Mesenchymal stem cell (in vitro differentiated cells and primary cell): ENCODE measurements at regions not wholly inside any gene's neighbourhood (a gene's known extent, or its start where the extent isn't known, plus 50 kb on each side); places are given as distances from the start of the nearest gene placed in this dataset.
A peak's percentile ranks its signal among the peaks of the same experiment; 100 is the strongest.

Experiments
- DNase-seq: peaks from one replicate; pipeline ENCODE4 v3.0.0-alpha.2; 2013
- H2AFZ ChIP-seq: one replicate; pipeline ENCODE4 v1.6.1; 2013; ENCODE audit warnings: low read depth, mild to moderate bottlenecking, control low read depth, inconsistent platforms, low read length, moderate library complexity
- H2AK5ac ChIP-seq: 2 replicates; pipeline ENCODE4 v1.6.1; 2013; ENCODE audit warnings: low read length, moderate library complexity, mild to moderate bottlenecking, inconsistent platforms; ENCODE audit not compliant: severe bottlenecking
- H2BK120ac ChIP-seq: one replicate; pipeline ENCODE4 v1.6.1; 2013; ENCODE audit warnings: low read depth, mild to moderate bottlenecking, inconsistent platforms, low read length, moderate library complexity
- H2BK12ac ChIP-seq, 2 experiments: one replicate each; pipeline ENCODE4 v1.6.1; 2013; ENCODE audit warnings: inconsistent platforms in 2 of 2, low read length in 2 of 2, mild to moderate bottlenecking in 2 of 2, moderate library complexity in 2 of 2, control low read depth in 1 of 2
- H2BK15ac ChIP-seq: one replicate; pipeline ENCODE4 v1.6.1; 2013; ENCODE audit warnings: mild to moderate bottlenecking, low read depth, inconsistent platforms; ENCODE audit not compliant: poor library complexity, severe bottlenecking
- H2BK5ac ChIP-seq: 2 replicates; pipeline ENCODE4 v1.6.1; 2013; ENCODE audit warnings: low read depth, mild to moderate bottlenecking, low read length, control low read depth, inconsistent platforms; ENCODE audit not compliant: poor library complexity, severe bottlenecking
- H3K14ac ChIP-seq, 2 experiments: one replicate each; pipeline ENCODE4 v1.6.1; 2013; ENCODE audit warnings: inconsistent platforms in 2 of 2, low read length in 2 of 2, control low read depth in 1 of 2, mild to moderate bottlenecking in 1 of 2, moderate library complexity in 1 of 2
- H3K18ac ChIP-seq, 2 experiments: one replicate each; pipeline ENCODE4 v1.6.1; 2013; ENCODE audit warnings: inconsistent platforms in 2 of 2, low read length in 2 of 2, control low read depth in 1 of 2, low read depth in 1 of 2, mild to moderate bottlenecking in 1 of 2
- H3K23ac ChIP-seq, 2 experiments: one replicate each; pipeline ENCODE4 v1.6.1; 2013; ENCODE audit warnings: inconsistent platforms in 2 of 2, low read length in 2 of 2, mild to moderate bottlenecking in 2 of 2, moderate library complexity in 2 of 2, control low read depth in 1 of 2
- H3K27ac ChIP-seq: 2 replicates; pipeline ENCODE4 v1.5.1; 2013; ENCODE audit warnings: mild to moderate bottlenecking, moderate library complexity, low read length, control low read depth, inconsistent platforms; ENCODE audit not compliant: poor library complexity, severe bottlenecking
- H3K27me3 ChIP-seq, 2 experiments: 2 replicates each; pipeline versions ENCODE4 v1.6.1 to v1.7.0; 2013; ENCODE audit warnings: low read length in 2 of 2, mild to moderate bottlenecking in 2 of 2, moderate library complexity in 2 of 2, control low read depth in 1 of 2, inconsistent platforms in 1 of 2; ENCODE audit not compliant: control insufficient read depth in 1 of 2, insufficient read depth in 1 of 2
- H3K36me3 ChIP-seq, 2 experiments: 2 replicates each; pipeline versions ENCODE4 v1.6.1 to v1.7.0; 2013; ENCODE audit warnings: low read length in 2 of 2, control low read depth in 1 of 2, inconsistent platforms in 1 of 2, low read depth in 1 of 2, mild to moderate bottlenecking in 1 of 2; ENCODE audit not compliant: insufficient read depth in 2 of 2, control insufficient read depth in 1 of 2
- H3K4ac ChIP-seq, 2 experiments: one replicate each; pipeline ENCODE4 v1.6.1; 2013; ENCODE audit warnings: inconsistent platforms in 2 of 2, low read length in 2 of 2, mild to moderate bottlenecking in 2 of 2, moderate library complexity in 2 of 2, control low read depth in 1 of 2, low read depth in 1 of 2
- H3K4me1 ChIP-seq: 2 replicates; pipeline ENCODE4 v1.6.1; 2013; ENCODE audit warnings: low read depth, low read length, control low read depth; ENCODE audit not compliant: control insufficient read depth, insufficient read depth
- H3K4me2 ChIP-seq: 2 replicates; pipeline ENCODE4 v1.6.1; 2013; ENCODE audit warnings: low read length, mild to moderate bottlenecking, inconsistent platforms; ENCODE audit not compliant: poor library complexity, severe bottlenecking
- H3K4me3 ChIP-seq, 2 experiments: 2 replicates each; pipeline versions ENCODE4 v1.5.1 to v1.7.0; 2013; ENCODE audit warnings: low read length in 2 of 2, mild to moderate bottlenecking in 2 of 2, control low read depth in 1 of 2, low read depth in 1 of 2; ENCODE audit not compliant: insufficient read depth in 1 of 2
- H3K79me1 ChIP-seq: replicated peaks from 2 replicates; pipeline ENCODE4 v1.6.1; 2013; ENCODE audit warnings: mild to moderate bottlenecking, control low read depth, low read length, inconsistent platforms; ENCODE audit not compliant: poor library complexity, severe bottlenecking
- H3K9ac ChIP-seq: 2 replicates; pipeline ENCODE4 v1.7.0; 2013; ENCODE audit warnings: mild to moderate bottlenecking, low read length, moderate library complexity
- H3K9me3 ChIP-seq: 2 replicates; pipeline ENCODE4 v1.7.0; 2013; ENCODE audit warnings: mild to moderate bottlenecking, low read length; ENCODE audit not compliant: control insufficient read depth
- H4K8ac ChIP-seq: one replicate; pipeline ENCODE4 v1.6.1; 2013; ENCODE audit warnings: inconsistent platforms, mild to moderate bottlenecking, low read length, moderate library complexity
- H4K91ac ChIP-seq: one replicate; pipeline ENCODE4 v1.6.1; 2013; ENCODE audit warnings: mild to moderate bottlenecking, low read length, inconsistent platforms
- WGBS: methylation state at CpG from one replicate; pipeline ENCODE4 v1.1.7; 2013; ENCODE audit warnings: mixed read lengths; 5-methylcytosine and 5-hydroxymethylcytosine counted together

DNA sequence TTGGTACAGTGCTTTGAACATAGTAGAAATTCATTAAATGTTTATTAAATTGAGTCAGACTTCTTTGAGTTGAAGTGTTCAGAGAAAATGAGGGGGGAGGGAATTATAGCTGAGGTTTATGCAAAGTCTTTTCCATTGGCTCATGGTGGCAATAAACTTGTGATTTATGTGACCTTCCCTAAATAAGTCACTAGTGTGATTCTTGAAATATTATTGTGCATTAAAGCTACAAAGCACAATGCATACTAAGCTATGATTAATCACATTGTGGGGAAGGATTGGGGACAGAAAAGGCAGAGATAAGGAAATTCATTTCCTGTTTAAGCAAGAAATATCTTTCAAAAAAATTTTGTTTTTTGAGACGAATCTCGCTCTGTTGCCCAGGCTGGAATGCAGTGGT, 877.5 kb downstream of the TFAP2A start:
- Histone ChIP-seq H3K4ac (no peak overlapping the region), H2AFZ (no peak overlapping the region), H3K27me3 (no peaks in the 10 kb centered on the region), H3K79me1 (no peaks in the 10 kb centered on the region), H3K14ac (no peak overlapping the region), H3K9ac (no peak overlapping the region), H3K4me2 (no peak overlapping the region), H3K27ac (peak overlapping the region; percentile 71), H3K36me3 (no peaks in the 10 kb centered on the region), H3K4me1 (peaks cover 2% of the 10 kb centered on the region), H2AK5ac (no peak overlapping the region), H3K18ac (no peak overlapping the region), H3K4me3 (no peak overlapping the region), H3K23ac (no peak overlapping the region), H2BK15ac (no peak overlapping the region), H2BK5ac (peak overlapping the region; percentile 59), H3K9me3 (no peaks in the 10 kb centered on the region), H2BK12ac (no peak overlapping the region), H4K91ac (no peak overlapping the region), H2BK120ac (no peak overlapping the region), H4K8ac (no peak overlapping the region)
- DNase-seq = peak; percentile 35
- 44% methylated on average over 2 of the region's 2 CpGs for WGBS

DNA sequence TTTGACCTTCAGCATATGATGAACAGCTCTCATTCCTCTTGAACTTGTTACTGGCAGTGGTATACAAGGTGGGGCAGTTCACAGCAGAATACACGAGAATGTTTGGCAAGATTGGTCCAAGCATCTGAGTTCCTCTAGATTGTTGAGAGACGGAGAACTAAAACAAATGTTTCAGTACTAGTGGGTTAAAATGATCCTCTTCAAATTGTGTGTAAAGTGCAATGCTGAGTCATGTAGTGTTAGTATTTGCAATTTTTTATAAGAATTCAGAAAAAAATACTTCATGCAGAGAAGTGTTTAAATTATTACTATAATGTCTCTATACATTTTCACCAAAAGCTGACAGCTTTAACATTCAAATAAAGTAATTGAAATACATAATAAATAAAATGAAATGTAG, 879.8 kb downstream of the TFAP2A start:
- no peak overlapping the region for H3K18ac ChIP-seq
- no peak overlapping the region for H2BK120ac ChIP-seq
- H3K27me3 ChIP-seq = no peaks in the 10 kb centered on the region
- no peak overlapping the region for H2AK5ac ChIP-seq
- no peak overlapping the region for H3K27ac ChIP-seq
- H3K4me3 ChIP-seq = no peak overlapping the region
- H3K4ac ChIP-seq = no peak overlapping the region
- no peaks in the 10 kb centered on the region for H3K36me3 ChIP-seq
- no peak overlapping the region for H3K9ac ChIP-seq
- no peak for DNase-seq
- no peak overlapping the region for H4K8ac ChIP-seq
- no peak overlapping the region for H4K91ac ChIP-seq
- no peak overlapping the region for H3K4me2 ChIP-seq
- H3K9me3 ChIP-seq = no peaks in the 10 kb centered on the region
- no peaks in the 10 kb centered on the region for H3K79me1 ChIP-seq
- no peak overlapping the region for H2AFZ ChIP-seq
- no peak overlapping the region for H3K23ac ChIP-seq
- H3K14ac ChIP-seq = no peak overlapping the region
- no peak overlapping the region for H2BK12ac ChIP-seq
- H3K4me1 ChIP-seq = peaks cover 2% of the 10 kb centered on the region
- H2BK5ac ChIP-seq = no peak overlapping the region
- 83% methylated on average over 2 of the region's 2 CpGs for WGBS
- no peak overlapping the region for H2BK15ac ChIP-seq

DNA sequence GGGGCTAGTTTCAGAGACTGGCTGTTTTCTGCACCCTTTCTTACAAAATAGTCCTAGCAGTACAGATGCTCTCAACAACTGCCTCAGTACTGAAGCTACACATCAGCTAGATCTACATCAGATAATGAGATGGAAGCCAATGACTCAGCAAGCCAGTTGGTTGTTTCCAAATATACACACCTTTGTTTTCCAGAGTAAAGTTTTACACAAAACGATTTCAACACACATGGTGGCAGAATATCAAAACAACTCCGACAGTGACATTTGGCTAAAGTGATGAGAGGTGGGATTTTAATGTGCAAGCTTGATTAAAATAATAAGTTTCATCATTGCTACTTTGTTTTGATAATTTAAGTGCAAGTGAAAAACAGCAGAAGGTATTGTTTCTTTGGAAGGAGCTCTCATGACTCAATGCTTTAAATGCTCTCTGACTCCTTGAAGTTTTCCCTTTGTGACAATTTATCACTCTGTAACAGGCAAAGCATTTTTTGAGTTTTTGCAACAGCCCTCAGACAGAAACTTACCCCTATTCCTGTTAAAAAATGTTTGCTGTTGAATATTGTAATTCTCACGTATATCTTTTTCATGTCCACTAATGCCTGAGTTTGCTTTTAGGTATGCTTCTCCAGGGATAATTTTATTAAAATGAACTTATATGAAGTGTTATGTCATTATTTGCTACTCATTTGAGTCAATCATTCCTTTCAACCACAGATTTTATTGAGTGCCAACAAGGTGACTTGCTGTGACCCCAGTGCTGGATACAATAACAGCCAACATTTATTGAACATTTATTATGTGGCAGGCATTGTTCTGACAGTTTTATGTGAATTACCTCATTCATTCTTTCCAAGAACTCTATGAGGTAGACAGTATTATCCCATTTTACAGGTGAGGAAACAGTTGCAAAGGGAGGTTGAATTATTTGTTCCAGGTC, 882.0 kb downstream of the TFAP2A start:
- H3K4ac ChIP-seq = no peak overlapping the region
- no peak overlapping the region for H3K23ac ChIP-seq
- H3K4me1 ChIP-seq = peaks cover 2% of the 10 kb centered on the region
- no peaks in the 10 kb centered on the region for H3K27me3 ChIP-seq
- H2BK12ac ChIP-seq = no peak overlapping the region
- no peak overlapping the region for H3K27ac ChIP-seq
- no peak overlapping the region for H4K8ac ChIP-seq
- H3K9me3 ChIP-seq = no peaks in the 10 kb centered on the region
- no peak overlapping the region for H3K4me2 ChIP-seq
- H2BK15ac ChIP-seq = no peak overlapping the region
- no peak overlapping the region for H3K18ac ChIP-seq
- H2AFZ ChIP-seq = no peak overlapping the region
- DNase-seq = no peak
- H2AK5ac ChIP-seq = no peak overlapping the region
- H3K14ac ChIP-seq = no peak overlapping the region
- H2BK120ac ChIP-seq = no peak overlapping the region
- 76% methylated on average over 2 of the region's 3 CpGs for WGBS
- no peaks in the 10 kb centered on the region for H3K36me3 ChIP-seq
- H3K9ac ChIP-seq = no peak overlapping the region
- no peak overlapping the region for H2BK5ac ChIP-seq
- no peaks in the 10 kb centered on the region for H3K79me1 ChIP-seq
- no peak overlapping the region for H3K4me3 ChIP-seq
- no peak overlapping the region for H4K91ac ChIP-seq

GRCh38 chr6:9527679-9528286, 887.1 kb downstream of the TFAP2A start:
- H3K4ac ChIP-seq = no peak overlapping the region
- 75% methylated on average over 4 of the region's 4 CpGs for WGBS
- H3K27ac ChIP-seq = no peak overlapping the region
- no peaks in the 10 kb centered on the region for H3K27me3 ChIP-seq
- H4K91ac ChIP-seq = no peak overlapping the region
- H3K4me1 ChIP-seq = no peaks in the 10 kb centered on the region
- H3K4me2 ChIP-seq = no peak overlapping the region
- H3K9me3 ChIP-seq = no peaks in the 10 kb centered on the region
- no peak overlapping the region for H2BK5ac ChIP-seq
- no peak overlapping the region for H3K9ac ChIP-seq
- H3K23ac ChIP-seq = no peak overlapping the region
- H2BK120ac ChIP-seq = no peak overlapping the region
- no peaks in the 10 kb centered on the region for H3K36me3 ChIP-seq
- peak overlapping the region in 1 of 2 experiments; percentile 77 for H3K18ac ChIP-seq
- DNase-seq = no peak
- H2BK15ac ChIP-seq = no peak overlapping the region
- no peak overlapping the region for H2AK5ac ChIP-seq
- no peak overlapping the region for H3K4me3 ChIP-seq
- no peak overlapping the region for H2AFZ ChIP-seq
- no peak overlapping the region for H3K14ac ChIP-seq
- peak overlapping the region; percentile 2 for H4K8ac ChIP-seq
- no peaks in the 10 kb centered on the region for H3K79me1 ChIP-seq
- no peak overlapping the region for H2BK12ac ChIP-seq
